B cell (primary cell): ENCODE measurements at regions not wholly inside any gene's neighbourhood (a gene's known extent, or its start where the extent isn't known, plus 50 kb on each side); places are given as distances from the start of the nearest gene placed in this dataset.

ENCODE experiments used
- ATAC-seq: fragments of 200-7000 bp; cut with Tn5 transposase; one replicate; pipeline ENCODE4 v1.10.0; 2021; ENCODE audit warnings: low read depth, mild to moderate bottlenecking, moderate number of reproducible peaks, moderate library complexity
- CTCF ChIA-PET: fragments of 350-600 bp; sonication (Branson Sonifier 250); formaldehyde crosslinking; loops from one replicate; lab custom pipeline; 2021; ENCODE audit warnings: antibody characterized with exemption, inconsistent platforms; lab: Charles Lee
- POLR2A ChIA-PET: fragments of 350-600 bp; sonication (Branson Sonifier 250); formaldehyde crosslinking; loops from one replicate; lab custom pipeline; 2021; ENCODE audit warnings: antibody characterized with exemption; lab: Charles Lee
- DNase-seq: peaks from one replicate; pipeline ENCODE4 v3.0.0; 2013
- H2AFZ ChIP-seq: 2 replicates; pipeline ENCODE4 v1.6.1; 2012; ENCODE audit warnings: mild to moderate bottlenecking, low read depth, low read length; ENCODE audit not compliant: insufficient read depth, poor library complexity, severe bottlenecking
- H3K27ac ChIP-seq, 2 donors: 1 replicate in 1 of 2; 2 replicates in 1 of 2; pipeline ENCODE4 v1.5.1; 2012 to 2013; ENCODE audit warnings: low read length in 2 of 2, mild to moderate bottlenecking in 2 of 2, moderate library complexity in 1 of 2
- H3K27me3 ChIP-seq, 4 experiments: fragments of 200-600 bp in 1 of 4; sonication (generic) in 1 of 4; replicated peaks in 1 of 4; 1 replicate in 2 of 4; 2 replicates in 2 of 4; pipeline versions ENCODE4 v1.6.1 to v1.7.0; 2013 to 2016; ENCODE audit warnings: low read length in 3 of 4, mild to moderate bottlenecking in 2 of 4, mixed read lengths in 1 of 4, moderate library complexity in 1 of 4; ENCODE audit not compliant: insufficient read depth in 4 of 4, control insufficient read depth in 3 of 4; ENCODE audit errors: control extremely low read depth in 1 of 4
- H3K36me3 ChIP-seq, 2 experiments: replicated peaks in 1 of 2; 1 replicate in 1 of 2; 2 replicates in 1 of 2; pipeline versions ENCODE4 v1.6.1 to v1.7.1; 2013; ENCODE audit warnings: low read length in 1 of 2; ENCODE audit not compliant: insufficient read depth in 2 of 2, control insufficient read depth in 1 of 2; ENCODE audit errors: control extremely low read depth in 1 of 2, extremely low read depth in 1 of 2
- H3K4me1 ChIP-seq, 2 donors: fragments of 200-600 bp in 1 of 2; sonication (generic) in 1 of 2; 1 replicate in 1 of 2; 2 replicates in 1 of 2; pipeline versions ENCODE4 v1.5.1 to v1.6.1; 2013 to 2017; ENCODE audit warnings: low read length in 2 of 2; ENCODE audit not compliant: control insufficient read depth in 2 of 2, insufficient read depth in 2 of 2
- H3K4me2 ChIP-seq: replicated peaks from 2 replicates; pipeline ENCODE3; 2012; ENCODE audit warnings: mild to moderate bottlenecking, low read depth, low read length; ENCODE audit not compliant: poor library complexity, severe bottlenecking
- H3K4me3 ChIP-seq, 5 experiments: fragments of 200-600 bp in 1 of 5; sonication (generic) in 1 of 5; 1 replicate in 3 of 5; 2 replicates in 2 of 5; pipeline versions ENCODE4 v1.5.1 to v1.7.0; 2011 to 2016; ENCODE audit warnings: low read length in 4 of 5, mild to moderate bottlenecking in 4 of 5, low read depth in 2 of 5, control low read depth in 1 of 5, moderate library complexity in 1 of 5; ENCODE audit not compliant: insufficient read depth in 1 of 5; ENCODE audit errors: control extremely low read depth in 1 of 5, extremely low read depth in 1 of 5
- H3K79me2 ChIP-seq: fragments of 200-600 bp; sonication (generic); one replicate; pipeline ENCODE4 v1.6.0; 2016; ENCODE audit warnings: low read length; ENCODE audit not compliant: control insufficient read depth, insufficient read depth
- H3K9ac ChIP-seq: fragments of 200-600 bp; sonication (generic); 2 replicates; pipeline ENCODE4 v1.6.1; 2017; ENCODE audit warnings: mild to moderate bottlenecking, low read length, moderate library complexity
- H3K9me3 ChIP-seq, 3 donors: one replicate each; pipeline versions ENCODE4 v1.6.1 to v1.7.1; 2013; ENCODE audit warnings: low read length in 2 of 3; ENCODE audit not compliant: control insufficient read depth in 2 of 3, insufficient read depth in 1 of 3; ENCODE audit errors: control extremely low read depth in 1 of 3
- H4K20me1 ChIP-seq: 2 replicates; pipeline ENCODE4 v1.6.0; 2012; ENCODE audit warnings: mild to moderate bottlenecking, low read length; ENCODE audit not compliant: insufficient read depth, control insufficient read depth, poor library complexity, severe bottlenecking
- H3K27ac Mint-ChIP-seq: one replicate; pipeline ENCODE4 v1.8.0; 2021; ENCODE audit warnings: mixed read lengths
- H3K27me3 Mint-ChIP-seq: one replicate; pipeline ENCODE4 v1.8.0; 2021; ENCODE audit warnings: mixed read lengths
- H3K4me1 Mint-ChIP-seq: one replicate; pipeline ENCODE4 v1.8.0; 2021; ENCODE audit warnings: mixed read lengths
- H3K4me3 Mint-ChIP-seq: one replicate; pipeline ENCODE4 v1.8.0; 2021; ENCODE audit warnings: mixed read lengths
- H3K9me3 Mint-ChIP-seq: one replicate; pipeline ENCODE4 v1.8.0; 2022; ENCODE audit warnings: mixed read lengths; ENCODE audit not compliant: insufficient read depth
- CTCF ChIP-seq: fragments of 200-600 bp; IDR thresholded peaks from one replicate; pipeline ENCODE4 v1.8.0; 2022; ENCODE audit warnings: antibody characterized with exemption, mild to moderate bottlenecking
- EZH2 ChIP-seq: IDR thresholded peaks from 2 replicates; pipeline ENCODE4 v1.6.1; 2012; ENCODE audit warnings: borderline replicate concordance, low read depth, mild to moderate bottlenecking, moderate library complexity, low read length; ENCODE audit not compliant: insufficient read depth, poor library complexity, severe bottlenecking
- WGBS: methylation state at CpG from one replicate; pipeline ENCODE4 v1.1.5; 2013; ENCODE audit warnings: missing lambda C conversion rate; ENCODE audit not compliant: insufficient coverage; 5-methylcytosine and 5-hydroxymethylcytosine counted together
- intact Hi-C: fragments of 100-400 bp; cut with micrococcal nuclease; formaldehyde crosslinking; loops from one replicate; pipeline ENCODE4 v1.10.0; 2022

DNA sequence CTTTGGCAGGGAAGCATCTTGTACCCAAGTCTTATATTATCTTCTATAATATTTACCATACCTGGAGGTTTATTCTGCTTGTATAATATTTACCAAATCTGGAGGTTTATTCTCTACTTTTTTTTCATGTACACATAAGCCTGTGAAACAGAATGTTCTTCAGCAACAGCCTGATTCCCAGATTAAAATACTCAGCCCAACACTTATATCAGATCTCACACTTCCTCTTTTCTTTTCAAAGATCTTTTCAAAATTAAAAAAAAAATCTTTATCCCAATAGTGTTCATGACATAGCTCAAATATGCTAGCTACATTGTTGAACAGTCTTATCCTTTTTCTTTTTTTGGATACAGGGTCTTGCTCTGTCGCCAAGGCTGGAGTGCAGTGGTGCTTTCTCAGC lies 300.7 kb downstream of the LMO7 start:
- intact Hi-C loops, result no loop called here
- H3K36me3 ChIP-seq, result no peaks in the 10 kb centered on the region
- no peaks in the 10 kb centered on the region for H3K4me1 Mint-ChIP-seq

DNA sequence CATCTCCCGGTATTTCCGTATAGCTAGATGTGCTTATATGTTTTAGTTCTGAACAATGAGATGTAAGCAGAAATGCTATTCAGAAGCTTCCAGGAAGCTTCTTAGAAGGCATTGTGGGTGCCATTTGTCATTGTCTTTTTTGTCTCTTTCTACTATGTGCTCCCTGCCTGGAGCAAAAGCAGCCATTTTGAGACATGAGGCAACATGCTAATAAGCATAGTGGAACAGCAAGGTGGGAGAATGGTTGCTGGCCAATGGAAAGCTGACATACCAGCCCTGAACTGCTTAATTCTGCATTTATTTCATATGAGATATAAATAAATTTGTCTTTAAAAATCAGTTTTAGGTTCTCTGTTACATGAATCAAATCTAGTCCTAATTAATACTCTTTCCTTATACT lies 299.7 kb downstream of the LMO7 start:
- H3K4me3 ChIP-seq, result no peak overlapping the region
- no peaks in the 10 kb centered on the region for H3K79me2 ChIP-seq
- H3K27ac Mint-ChIP-seq, result no peak overlapping the region
- no peaks in the 10 kb centered on the region for H3K4me1 Mint-ChIP-seq
- ATAC-seq (no peak), DNase-seq (no peak)
- no peaks in the 10 kb centered on the region for H3K27me3 ChIP-seq
- no peak overlapping the region for H3K27ac ChIP-seq
- POLR2A ChIA-PET, result no interaction called here
- WGBS, result no CpG with 5 or more reads among the region's 2 CpGs
- intact Hi-C loops, result no loop called here
- H3K36me3 ChIP-seq, result no peaks in the 10 kb centered on the region
- no peak overlapping the region for H2AFZ ChIP-seq
- no peaks in the 10 kb centered on the region for H3K27me3 Mint-ChIP-seq
- CTCF ChIA-PET, result no interaction called here
- no peaks in the 10 kb centered on the region for H3K9me3 Mint-ChIP-seq
- no peak overlapping the region for H3K4me2 ChIP-seq
- no peaks in the 10 kb centered on the region for H3K4me1 ChIP-seq
- no peak overlapping the region for H3K4me3 Mint-ChIP-seq
- no peaks in the 10 kb centered on the region for H4K20me1 ChIP-seq
- no peak overlapping the region for H3K9ac ChIP-seq
- TF ChIP-seq CTCF (no peak), EZH2 (no peak)
- H3K9me3 ChIP-seq, result no peaks in the 10 kb centered on the region

More for the DNA sequence above, 300.7 kb downstream of the LMO7 start:
- CTCF ChIA-PET, result no interaction called here
- H3K79me2 ChIP-seq, result no peaks in the 10 kb centered on the region
- H3K9ac ChIP-seq, result no peak overlapping the region
- no peak overlapping the region for H2AFZ ChIP-seq
- DNase-seq, result no peak
- H3K4me1 ChIP-seq, result no peaks in the 10 kb centered on the region
- no peaks in the 10 kb centered on the region for H3K27me3 ChIP-seq
- 100% methylated on average over 1 of the region's 1 CpG for WGBS
- no peak for TF ChIP-seq EZH2
- TF ChIP-seq CTCF, result no peak
- Mint-ChIP-seq H3K9me3 (no peaks in the 10 kb centered on the region), H3K27ac (no peak overlapping the region), H3K27me3 (no peaks in the 10 kb centered on the region), H3K4me3 (no peak overlapping the region)
- H3K4me2 ChIP-seq, result no peak overlapping the region
- ATAC-seq, result no peak
- no peak overlapping the region for H3K4me3 ChIP-seq
- H3K27ac ChIP-seq, result no peak overlapping the region
- no peaks in the 10 kb centered on the region for H4K20me1 ChIP-seq
- no peaks in the 10 kb centered on the region for H3K9me3 ChIP-seq
- POLR2A ChIA-PET, result no interaction called here
